Nephron progenitor cell (in vitro differentiated cells): ENCODE measurements at regions not wholly inside any gene's neighbourhood (a gene's known extent, or its start where the extent isn't known, plus 50 kb on each side); places are given as distances from the start of the nearest gene placed in this dataset.

Source experiments
- DNase-seq: peaks from one replicate; pipeline ENCODE4 v3.0.0; 2021
- H3K27ac Mint-ChIP-seq: 2 replicates; pipeline ENCODE4 v1.8.0; 2021; ENCODE audit warnings: mild to moderate bottlenecking, moderate library complexity, mixed read lengths
- H3K27me3 Mint-ChIP-seq: 2 replicates; pipeline ENCODE4 v1.8.0; 2021; ENCODE audit warnings: mild to moderate bottlenecking, low read depth, mixed read lengths; ENCODE audit not compliant: poor library complexity
- H3K36me3 Mint-ChIP-seq: 2 replicates; pipeline ENCODE4 v1.8.0; 2021; ENCODE audit warnings: low read depth, mixed read lengths
- H3K4me1 Mint-ChIP-seq: 2 replicates; pipeline ENCODE4 v1.8.0; 2021; ENCODE audit warnings: mixed read lengths
- H3K4me3 Mint-ChIP-seq: 2 replicates; pipeline ENCODE4 v1.8.0; 2021; ENCODE audit warnings: mild to moderate bottlenecking, moderate library complexity, mixed read lengths
- H3K9me3 Mint-ChIP-seq: 2 replicates; pipeline ENCODE4 v1.8.0; 2021; ENCODE audit warnings: mild to moderate bottlenecking, moderate library complexity, mixed read lengths
- TF ChIP-seq, protein P1 (sequence below): fragments of 200-600 bp; sonication (generic); IDR thresholded peaks from 2 replicates; pipeline ENCODE4 v1.5.0; 2021; ENCODE audit warnings: antibody characterized with exemption

DNA sequence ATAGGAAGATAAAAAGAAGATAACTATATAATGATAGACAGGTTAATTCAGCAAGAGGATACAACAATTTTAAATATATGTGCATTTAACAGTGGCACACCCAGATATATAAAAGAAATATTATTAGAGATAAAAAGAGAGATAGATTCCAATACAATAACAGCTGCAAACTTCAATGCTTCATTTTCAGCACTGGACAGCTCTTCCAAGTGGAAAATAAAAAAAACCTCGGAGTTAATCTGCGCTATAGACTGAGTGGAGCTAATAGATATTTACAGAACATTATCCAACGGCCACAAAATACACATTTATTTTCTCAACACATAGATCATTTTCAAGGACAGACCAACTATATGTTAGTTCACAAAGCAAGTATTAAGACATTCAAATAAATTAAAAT lies 1229.5 kb upstream of the CDH6 start:
- Mint-ChIP-seq H3K27ac (no peak overlapping the region), H3K9me3 (no peaks in the 10 kb centered on the region), H3K4me1 (no peaks in the 10 kb centered on the region), H3K36me3 (no peaks in the 10 kb centered on the region), H3K27me3 (peaks cover 3% of the 10 kb centered on the region), H3K4me3 (no peak overlapping the region)
- TF ChIP-seq, protein P1, sequence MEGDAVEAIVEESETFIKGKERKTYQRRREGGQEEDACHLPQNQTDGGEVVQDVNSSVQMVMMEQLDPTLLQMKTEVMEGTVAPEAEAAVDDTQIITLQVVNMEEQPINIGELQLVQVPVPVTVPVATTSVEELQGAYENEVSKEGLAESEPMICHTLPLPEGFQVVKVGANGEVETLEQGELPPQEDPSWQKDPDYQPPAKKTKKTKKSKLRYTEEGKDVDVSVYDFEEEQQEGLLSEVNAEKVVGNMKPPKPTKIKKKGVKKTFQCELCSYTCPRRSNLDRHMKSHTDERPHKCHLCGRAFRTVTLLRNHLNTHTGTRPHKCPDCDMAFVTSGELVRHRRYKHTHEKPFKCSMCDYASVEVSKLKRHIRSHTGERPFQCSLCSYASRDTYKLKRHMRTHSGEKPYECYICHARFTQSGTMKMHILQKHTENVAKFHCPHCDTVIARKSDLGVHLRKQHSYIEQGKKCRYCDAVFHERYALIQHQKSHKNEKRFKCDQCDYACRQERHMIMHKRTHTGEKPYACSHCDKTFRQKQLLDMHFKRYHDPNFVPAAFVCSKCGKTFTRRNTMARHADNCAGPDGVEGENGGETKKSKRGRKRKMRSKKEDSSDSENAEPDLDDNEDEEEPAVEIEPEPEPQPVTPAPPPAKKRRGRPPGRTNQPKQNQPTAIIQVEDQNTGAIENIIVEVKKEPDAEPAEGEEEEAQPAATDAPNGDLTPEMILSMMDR, result no peak
- no peak for DNase-seq

DNA sequence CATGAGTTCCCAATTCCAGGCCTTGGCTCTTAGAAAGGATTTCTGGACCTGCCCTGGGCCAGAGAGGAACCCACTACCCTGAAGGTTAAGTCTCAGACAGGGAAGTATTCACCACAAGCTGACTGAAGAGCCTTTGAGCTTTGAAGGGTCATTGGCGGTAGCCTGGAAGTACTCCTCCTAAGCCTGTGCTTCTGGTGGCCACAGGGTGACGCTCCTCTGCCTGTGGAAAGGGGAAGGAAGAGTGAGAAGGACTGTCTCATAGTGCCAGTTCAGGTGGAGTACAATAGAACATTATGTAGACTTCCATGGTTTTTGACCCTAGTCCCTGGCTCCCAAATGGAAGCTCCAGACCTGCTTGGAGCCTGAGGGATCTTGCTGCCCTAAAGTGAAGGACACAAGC lies 1233.2 kb upstream of the CDH6 start:
- Mint-ChIP-seq H3K27me3 (no peaks in the 10 kb centered on the region), H3K9me3 (no peaks in the 10 kb centered on the region), H3K36me3 (no peaks in the 10 kb centered on the region), H3K4me3 (no peak overlapping the region), H3K4me1 (no peaks in the 10 kb centered on the region), H3K27ac (no peak overlapping the region)
- DNase-seq, result no peak
- TF ChIP-seq, protein P1, result no peak

DNA sequence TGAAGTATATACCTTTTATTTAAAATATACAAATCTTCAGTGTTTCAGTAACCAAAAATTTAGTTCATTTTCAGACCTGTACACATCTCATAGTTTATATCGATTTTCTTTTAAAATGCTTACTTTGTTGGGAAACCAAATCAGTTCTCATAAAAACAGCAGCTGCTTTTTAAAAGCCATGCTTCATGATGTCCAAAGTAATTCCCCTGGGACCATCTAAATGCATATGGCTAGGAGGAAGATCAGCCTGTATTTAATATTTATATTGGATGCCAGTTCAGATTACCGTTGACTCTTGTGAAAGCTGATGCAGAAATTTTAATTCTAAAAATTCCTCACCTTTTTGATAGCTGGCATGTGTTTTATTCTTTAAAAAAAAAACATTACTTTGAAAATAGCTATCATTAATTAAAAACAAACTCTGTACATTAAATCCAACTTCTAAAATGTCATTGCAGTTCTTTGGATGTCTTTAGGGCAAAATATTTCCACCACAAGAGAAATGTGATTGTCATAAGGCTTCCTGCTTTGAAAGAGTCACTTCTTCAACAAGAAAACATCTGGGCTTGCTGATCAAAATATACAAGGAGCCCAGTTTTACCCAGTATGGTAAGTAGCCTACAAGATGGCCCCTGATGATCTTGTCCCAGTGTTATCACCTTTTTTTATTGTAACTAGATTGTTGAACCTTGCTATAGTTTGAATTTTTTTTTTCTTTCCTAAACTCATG lies 1242.9 kb upstream of the CDH6 start:
- Mint-ChIP-seq H3K27ac (no peak overlapping the region), H3K36me3 (no peaks in the 10 kb centered on the region), H3K27me3 (no peaks in the 10 kb centered on the region), H3K4me3 (no peak overlapping the region), H3K4me1 (no peaks in the 10 kb centered on the region), H3K9me3 (no peaks in the 10 kb centered on the region)
- DNase-seq, result no peak
- TF ChIP-seq, protein P1, result no peak

DNA sequence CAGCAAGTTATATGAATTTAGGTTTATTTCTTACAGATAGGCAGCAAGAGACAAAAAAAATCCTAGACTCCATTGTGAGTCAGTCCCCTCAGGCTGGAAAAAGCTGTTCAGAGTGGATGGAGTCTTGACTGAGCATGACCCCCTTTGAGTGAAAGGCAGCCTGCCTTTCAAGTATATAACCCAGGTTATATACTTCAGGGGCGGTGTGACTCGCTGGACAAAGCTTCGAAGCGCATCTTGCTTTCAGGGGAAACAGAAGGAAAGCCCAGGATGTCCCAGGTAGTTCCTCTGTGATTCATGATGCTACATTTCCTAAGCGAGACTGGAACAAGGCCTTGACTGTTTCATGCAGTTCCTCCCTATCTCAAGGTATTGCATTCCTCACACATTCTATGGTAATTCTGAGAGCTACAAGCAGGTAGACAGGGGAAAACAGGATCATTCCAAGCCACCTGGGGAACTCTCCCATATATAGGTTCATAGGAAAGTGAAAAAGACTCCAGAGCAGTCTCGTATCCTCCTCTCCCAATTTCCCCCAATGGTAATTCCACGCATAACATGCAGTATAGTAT lies 1244.1 kb upstream of the CDH6 start:
- Mint-ChIP-seq H3K27me3 (no peaks in the 10 kb centered on the region), H3K4me3 (no peak overlapping the region), H3K36me3 (no peaks in the 10 kb centered on the region), H3K9me3 (no peaks in the 10 kb centered on the region), H3K4me1 (no peaks in the 10 kb centered on the region), H3K27ac (no peak overlapping the region)
- TF ChIP-seq, protein P1, result no peak
- DNase-seq, result no peak

- Mint-ChIP-seq H3K9me3 (no peaks in the 10 kb centered on the region), H3K36me3 (no peaks in the 10 kb centered on the region), H3K4me1 (no peaks in the 10 kb centered on the region), H3K4me3 (no peak overlapping the region), H3K27me3 (no peaks in the 10 kb centered on the region), H3K27ac (no peak overlapping the region)
- no peak for DNase-seq
- TF ChIP-seq, protein P1, result no peak
These were observed 1249.2 kb upstream of the CDH6 start for GRCh38 chr5:29944327-29944726.

DNA sequence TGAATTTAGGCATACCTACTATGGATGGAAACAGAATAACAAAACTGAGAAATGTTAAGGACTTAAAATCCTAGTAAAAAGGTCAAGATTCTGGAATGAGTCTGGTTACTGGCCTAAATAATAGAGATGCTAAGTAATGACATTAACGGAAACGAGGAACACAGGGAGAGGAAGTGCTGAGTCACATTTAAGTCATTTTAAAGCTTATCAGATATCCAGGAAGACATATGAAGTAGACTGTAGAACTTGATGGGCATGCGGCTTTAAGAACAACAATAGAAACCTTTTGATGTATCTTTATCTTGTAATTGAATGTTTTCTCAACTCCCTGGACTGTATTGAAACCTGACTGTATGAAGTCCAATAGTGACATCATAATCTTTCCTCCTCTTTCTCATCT lies 1251.4 kb upstream of the CDH6 start:
- Mint-ChIP-seq H3K27me3 (no peaks in the 10 kb centered on the region), H3K4me3 (no peak overlapping the region), H3K4me1 (no peaks in the 10 kb centered on the region), H3K36me3 (no peaks in the 10 kb centered on the region), H3K9me3 (no peaks in the 10 kb centered on the region), H3K27ac (no peak overlapping the region)
- TF ChIP-seq, protein P1, result no peak
- DNase-seq, result no peak
